K562 (cell line): ENCODE measurements at regions not wholly inside any gene's neighbourhood (a gene's known extent, or its start where the extent isn't known, plus 50 kb on each side); places are given as distances from the start of the nearest gene placed in this dataset.

Source experiments
- ATAC-seq: fragments of 200-7000 bp; cut with Tn5 transposase; 3 replicates; pipeline ENCODE4 v1.9.1; 2020; ENCODE audit warnings: moderate library complexity
- BruUV-seq: library from RNA; stranded (reverse); fragments of 400-500 nt; replicated peaks from 2 replicates; lab custom pipeline; 2021; lab: Mats Ljungman, UMichigan
- CTCF ChIA-PET: fragments of 300-600 bp; formaldehyde crosslinking; extraction: SDS; loops from one replicate; lab custom pipeline; 2021; ENCODE audit warnings: low intra/inter-chr PET ratio; lab: Yijun Ruan, JAX
- POLR2A ChIA-PET: fragments of 300-600, 350-650 bp; sonication (Branson Sonifier 250); formaldehyde crosslinking; extraction: SDS; loops from one replicate; lab custom pipeline; 2021; ENCODE audit warnings: antibody characterized with exemption, inconsistent platforms; lab: Yijun Ruan, JAX
- DNase-seq, 4 experiments: peaks; one replicate each; pipeline versions ENCODE4 v3.0.0 to v3.0.0-alpha.2; 2011 to 2018; ENCODE audit warnings: low spot score in 3 of 4, mixed read lengths in 3 of 4; ENCODE audit errors: extremely low read depth in 1 of 4
- FAIRE-seq: peaks from 2 replicates; lab custom pipeline; 2011; peaks lifted over from hg19 to GRCh38; lab: Jason Lieb, UNC
- H2AFZ ChIP-seq: 2 replicates; pipeline ENCODE4 v1.6.0; 2011; ENCODE audit warnings: low read depth, low read length, control low read depth, inconsistent platforms
- H3K27ac ChIP-seq: fragments of 200-600 bp; 3 replicates; pipeline ENCODE4 v1.8.0; 2011; ENCODE audit warnings: low read depth, mild to moderate bottlenecking, control low read depth, inconsistent platforms, low read length, moderate library complexity, mixed read lengths; ENCODE audit errors: extremely low read depth
- H3K27me3 ChIP-seq, 2 experiments: fragments of 300-600 bp in 1 of 2; 2 replicates in 1 of 2; 3 replicates in 1 of 2; pipeline versions ENCODE4 v1.6.0 to v1.8.0; 2011; ENCODE audit warnings: inconsistent platforms in 2 of 2, low read length in 2 of 2, mild to moderate bottlenecking in 1 of 2, mixed read lengths in 1 of 2, moderate library complexity in 1 of 2; ENCODE audit not compliant: control insufficient read depth in 2 of 2, insufficient read depth in 2 of 2
- H3K36me3 ChIP-seq: fragments of 300-600 bp; 3 replicates; pipeline ENCODE4 v1.8.0; 2011; ENCODE audit warnings: mild to moderate bottlenecking, low read length, inconsistent platforms; ENCODE audit not compliant: control insufficient read depth, insufficient read depth
- H3K4me1 ChIP-seq, 2 experiments: fragments of 200-600 bp in 1 of 2; replicated peaks in 1 of 2; 2 replicates in 1 of 2; 3 replicates in 1 of 2; pipeline versions ENCODE4 v1.5.1 to v1.8.0; 2011; ENCODE audit warnings: inconsistent platforms in 2 of 2, low read length in 2 of 2, mild to moderate bottlenecking in 1 of 2, mixed read lengths in 1 of 2, moderate library complexity in 1 of 2; ENCODE audit not compliant: control insufficient read depth in 2 of 2, insufficient read depth in 2 of 2
- H3K4me2 ChIP-seq: 2 replicates; pipeline ENCODE4 v1.6.1; 2011; ENCODE audit warnings: low read length, control low read depth, inconsistent platforms, mixed read lengths; ENCODE audit not compliant: insufficient read depth
- H3K4me3 ChIP-seq: fragments of 200-600 bp; sonication (generic), shearing (Covaris generic); 2 replicates; pipeline ENCODE4 v1.5.1; 2016; ENCODE audit warnings: control low read depth, inconsistent platforms
- H3K79me2 ChIP-seq: fragments of 200-600 bp; 3 replicates; pipeline ENCODE4 v1.8.0; 2011; ENCODE audit warnings: low read length, inconsistent platforms; ENCODE audit not compliant: control insufficient read depth, insufficient read depth
- H3K9ac ChIP-seq, 2 experiments: 2 replicates each; pipeline versions ENCODE4 v1.6.0 to v1.6.1; 2011; ENCODE audit warnings: low read depth in 2 of 2, low read length in 2 of 2, control low read depth in 1 of 2, inconsistent platforms in 1 of 2, mild to moderate bottlenecking in 1 of 2, mixed read lengths in 1 of 2; ENCODE audit not compliant: insufficient read depth in 1 of 2
- H3K9me1 ChIP-seq: one replicate; pipeline ENCODE4 v1.6.0; 2011; ENCODE audit warnings: inconsistent platforms, mild to moderate bottlenecking, low read length, moderate library complexity; ENCODE audit not compliant: control insufficient read depth, insufficient read depth
- H3K9me3 ChIP-seq: replicated peaks from 2 replicates; pipeline ENCODE4 v1.5.1; 2011; ENCODE audit warnings: low read depth, low read length, inconsistent platforms; ENCODE audit not compliant: control insufficient read depth, insufficient read depth
- H4K20me1 ChIP-seq: replicated peaks from 2 replicates; pipeline ENCODE4 v1.6.1; 2011; ENCODE audit warnings: low read length, inconsistent platforms, mixed read lengths; ENCODE audit not compliant: control insufficient read depth, insufficient read depth
- CTCF ChIP-seq, 3 experiments: IDR thresholded peaks in 2 of 3; conservative IDR thresholded peaks in 1 of 3; 2 replicates each; pipeline ENCODE4 v1.5.1; 2011 to 2012; ENCODE audit warnings: low read length in 3 of 3, mild to moderate bottlenecking in 3 of 3, control low read depth in 2 of 3, improper control_type of control experiment in 1 of 3, inconsistent platforms in 1 of 3, low read depth in 1 of 3, mixed read lengths in 1 of 3, moderate library complexity in 1 of 3; ENCODE audit not compliant: insufficient read depth in 2 of 3
- CXXC5 ChIP-seq: fragments of 250-450 bp; sonication (Bioruptor Pico); IDR thresholded peaks from 2 replicates; pipeline ENCODE4 v1.8.0; 2022; ENCODE audit warnings: inconsistent platforms, mild to moderate bottlenecking, moderate library complexity
- KAT7 ChIP-seq: sonication (generic); formaldehyde crosslinking; IDR thresholded peaks from 2 replicates; pipeline ENCODE4 v1.8.0; 2022; ENCODE audit warnings: missing genetic modification reagents, mild to moderate bottlenecking, borderline replicate concordance
- PHB2 ChIP-seq: fragments of 450-650 bp; IDR thresholded peaks from 2 replicates; pipeline ENCODE4 v1.6.1; 2017; ENCODE audit warnings: low read depth
- RAD21 ChIP-seq, 2 experiments: fragments of 250-450 bp in 1 of 2; fragments of 450-650 bp in 1 of 2; sonication (Bioruptor Pico) in 1 of 2; formaldehyde crosslinking in 1 of 2; IDR thresholded peaks in 1 of 2; conservative IDR thresholded peaks in 1 of 2; 2 replicates each; pipeline versions ENCODE4 v1.4.0 to v1.8.0; 2020 to 2022; ENCODE audit warnings: mild to moderate bottlenecking in 2 of 2, moderate library complexity in 1 of 2
- TARDBP ChIP-seq: fragments of 450-650 bp; IDR thresholded peaks from 2 replicates; pipeline ENCODE4 v1.6.1; 2016
- ZNF79 ChIP-seq: fragments of 250-450 bp; sonication (Bioruptor Pico); IDR thresholded peaks from 2 replicates; pipeline ENCODE4 v1.4.0; 2020; ENCODE audit warnings: low read depth, mild to moderate bottlenecking, moderate library complexity
- WGBS: fragments of 100-300 bp; shearing (Covaris generic); methylation state at CpG from one replicate; pipeline ENCODE4 v1.1.6; 2016; ENCODE audit warnings: low coverage, mixed read lengths; ENCODE audit not compliant: insufficient coverage; ENCODE audit errors: missing lambda C conversion rate; 5-methylcytosine and 5-hydroxymethylcytosine counted together
- in situ Hi-C: fragments of 300-500 bp; cut with MboI; formaldehyde crosslinking; loops from 4 replicates; pipeline ENCODE4 v1.15.0; 2018; ENCODE audit warnings: inconsistent platforms, mixed read lengths
- intact Hi-C: fragments of 100-400 bp; cut with micrococcal nuclease; formaldehyde crosslinking; loops from 2 replicates; pipeline ENCODE4 v1.14.2; 2022

- no peak for TF ChIP-seq CXXC5 (CRISPR knock-in tag)
These were observed 247.8 kb downstream of the TDRD15 start (continued) for GRCh38 chr2:21371499-21372003.

GRCh38 chr2:21372654-21373053 is 248.9 kb downstream of the TDRD15 start:
- no peaks in the 10 kb centered on the region for H3K9me3 ChIP-seq
- H3K27ac ChIP-seq: no peak overlapping the region
- H3K4me3 ChIP-seq: no peak overlapping the region
- FAIRE-seq (no peak), DNase-seq (peak in 2 of 4 experiments; percentile 14 to 26), ATAC-seq (peak; percentile 64; the same call in 2 of the 3 replicates)
- no peaks in the 10 kb centered on the region for H4K20me1 ChIP-seq
- H3K9me1 ChIP-seq: no peaks in the 10 kb centered on the region
- TF ChIP-seq TARDBP (no peak), RAD21 (CRISPR knock-in tag; conservative IDR thresholded peaks at IDR 0.05 in 1 of 2, IDR thresholded peaks at IDR 0.05 in 1 of 2) (peak in 1 of 2 experiments; percentile 43; a peak in 2 of 4 replicates), CTCF (IDR thresholded peaks at IDR 0.05 in 2 of 3, conservative IDR thresholded peaks at IDR 0.05 in 1 of 3; ENCODE audit: insufficient read depth in 2 of 3, low read depth in 1 of 3, low read length in 3 of 3) (peak; percentile 31 to 36 (median 31); a peak in 4 of 6 replicates), KAT7 (CRISPR knock-in tag) (no peak), PHB2 (no peak), ZNF79 (no peak)
- WGBS: 0% methylated on average over 2 of the region's 2 CpGs
- H3K4me2 ChIP-seq: no peak overlapping the region
- no peaks in the 10 kb centered on the region for H3K27me3 ChIP-seq
- H3K4me1 ChIP-seq: no peaks in the 10 kb centered on the region
- H3K36me3 ChIP-seq: no peaks in the 10 kb centered on the region
- H3K9ac ChIP-seq: no peak overlapping the region
- in situ Hi-C loops (no loop called here), intact Hi-C loops (no loop called here)
- BruUV-seq: no TSS peak
- H3K79me2 ChIP-seq: no peaks in the 10 kb centered on the region
- H2AFZ ChIP-seq: no peak overlapping the region
- POLR2A ChIA-PET: interaction anchor here (0.6 to 0.9 kb wide), 2 partner anchors 10 to 706 kb away, joined by 3 to 4 read pairs; no protein-coding TSS in a partner anchor
- CTCF ChIA-PET: no interaction called here
